DMS114 treated with DMSO at 0.1 percent for 48 hours (cell line): ENCODE measurements at regions not wholly inside any gene's neighbourhood (a gene's known extent, or its start where the extent isn't known, plus 50 kb on each side); places are given as distances from the start of the nearest gene placed in this dataset.

Source experiments
- DNase-seq: peaks from one replicate; lab custom pipeline; 2025; ENCODE audit not compliant: unreplicated experiment; lab: John Stamatoyannopoulos, UW

DNA sequence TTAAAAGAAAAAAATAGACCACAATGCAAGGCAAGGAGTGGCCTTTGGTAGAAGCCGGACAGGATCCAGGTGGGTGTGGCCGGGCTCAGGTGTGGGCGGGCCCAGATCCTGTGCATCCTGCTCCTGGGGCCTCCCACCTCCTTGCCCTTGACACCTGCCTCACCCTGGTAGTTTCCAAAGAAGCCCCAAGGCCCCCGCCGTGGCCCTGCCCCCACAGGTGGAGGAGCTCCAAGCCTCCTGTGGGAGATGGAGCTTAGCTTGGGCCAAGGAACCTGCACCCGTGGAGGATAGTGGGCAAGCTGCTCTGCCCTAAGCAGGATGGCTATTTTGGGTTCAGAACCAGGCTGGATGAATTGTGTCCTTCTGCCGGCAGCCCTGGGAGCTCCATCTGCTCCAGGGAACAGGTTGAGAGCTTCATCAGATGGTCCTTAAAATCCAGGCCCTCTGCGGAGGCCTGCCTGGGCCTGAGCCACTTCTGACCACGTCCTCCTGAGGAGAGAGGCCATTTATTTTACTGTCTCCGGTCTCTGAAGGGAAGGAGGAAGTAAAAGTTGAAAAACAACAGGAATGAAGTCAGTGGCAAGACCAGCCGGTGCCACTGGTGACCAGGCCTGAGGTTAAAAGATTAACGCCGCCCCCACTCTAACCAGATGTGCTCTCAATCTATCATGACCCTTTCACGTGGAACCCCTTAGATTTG, 53.9 kb upstream of the KLF13 start:
- DNase-seq = no peak

- DNase-seq = no peak
Observed at GRCh38 chr15:31273258-31273941, 53.2 kb upstream of the KLF13 start.

GRCh38 chr15:31274496-31275330, 51.9 kb upstream of the KLF13 start:
- no peak for DNase-seq

GRCh38 chr15:31275331-31276262, 51.0 kb upstream of the KLF13 start:
- no peak for DNase-seq

DNA sequence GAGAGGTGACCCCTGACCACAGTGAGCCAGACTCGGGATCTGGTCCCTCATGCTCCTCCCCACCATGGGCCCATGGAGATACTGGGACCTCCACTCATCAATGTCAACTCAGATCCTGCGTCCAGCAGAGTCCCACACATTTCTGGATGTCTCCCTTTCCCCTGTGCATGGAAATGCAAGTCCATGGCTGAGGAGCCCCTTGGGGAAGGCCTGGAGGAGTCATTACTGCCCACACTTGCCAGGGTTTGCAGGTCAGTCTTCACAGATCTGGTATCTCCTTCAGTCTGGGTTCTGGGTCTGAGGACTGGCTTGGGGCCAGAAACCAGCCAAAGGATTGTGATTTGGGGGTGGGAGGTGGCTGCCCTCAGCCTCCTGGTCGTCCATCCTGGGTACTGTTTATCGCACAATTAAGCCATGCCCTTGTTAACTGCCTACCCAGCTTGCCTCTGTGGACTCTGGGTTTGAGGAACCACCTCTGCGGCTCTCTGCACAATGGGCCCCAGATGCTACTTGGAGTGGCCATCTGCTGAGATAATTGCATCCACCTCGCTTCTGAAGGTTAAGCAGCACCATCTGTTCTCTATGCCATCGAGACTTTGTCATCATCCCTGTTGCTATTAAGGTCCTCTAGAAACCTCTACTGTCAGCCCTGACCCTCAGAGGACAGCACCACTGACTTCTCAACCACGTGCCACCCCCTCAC, 49.9 kb upstream of the KLF13 start:
- no peak for DNase-seq
